A549 (cell line): ENCODE measurements at regions not wholly inside any gene's neighbourhood (a gene's known extent, or its start where the extent isn't known, plus 50 kb on each side); places are given as distances from the start of the nearest gene placed in this dataset.

Experiments
- ATAC-seq, 2 experiments: fragments of 200-7000 bp in 1 of 2; fragments of >200 bp in 1 of 2; cut with Nextera tagmentation in 1 of 2; cut with Tn5 transposase in 1 of 2; 3 replicates each; pipeline versions ENCODE4 v1.8.0 to v1.9.1; 2018 to 2020; ENCODE audit warnings: mild to moderate bottlenecking in 1 of 2, moderate library complexity in 1 of 2
- CTCF ChIA-PET: fragments of 300-600 bp; sonication (Branson Sonifier 250); formaldehyde crosslinking; extraction: SDS; loops from one replicate; lab custom pipeline; 2021; ENCODE audit warnings: antibody characterized with exemption, inconsistent platforms; lab: Yijun Ruan, JAX
- POLR2A ChIA-PET: fragments of 350-600 bp; formaldehyde crosslinking; extraction: SDS; loops from one replicate; lab custom pipeline; 2021; ENCODE audit warnings: antibody characterized with exemption, inconsistent platforms; lab: Yijun Ruan, JAX
- DNase-seq, 2 experiments: peaks; one replicate each; pipeline versions ENCODE4 v3.0.0 to v3.0.0-alpha.2; 2011 to 2016; ENCODE audit warnings: low read depth in 1 of 2, low spot score in 1 of 2
- FAIRE-seq: peaks from 2 replicates; lab custom pipeline; 2011; peaks lifted over from hg19 to GRCh38; lab: Jason Lieb, UNC
- H3K27ac ChIP-seq, 2 experiments: fragments of >200 bp; sonication (Bioruptor Twin); formaldehyde crosslinking; 3 replicates each; pipeline ENCODE4 v1.5.1; 2016 to 2017
- H3K4me1 ChIP-seq: fragments of >200 bp; sonication (Bioruptor Twin); formaldehyde crosslinking; 3 replicates; pipeline ENCODE4 v1.6.1; 2016
- H3K4me2 ChIP-seq: fragments of >200 bp; sonication (Bioruptor Twin); formaldehyde crosslinking; 3 replicates; pipeline ENCODE4 v1.6.1; 2016
- H3K4me3 ChIP-seq: fragments of >200 bp; sonication (Bioruptor Twin); formaldehyde crosslinking; 3 replicates; pipeline ENCODE4 v1.5.1; 2016
- H3K9me3 ChIP-seq: fragments of >200 bp; sonication (Bioruptor Twin); formaldehyde crosslinking; 3 replicates; pipeline ENCODE4 v1.6.1; 2016
- BHLHE40 ChIP-seq: IDR thresholded peaks from 2 replicates; pipeline ENCODE4 v1.6.1; 2012; ENCODE audit warnings: low read depth, low read length, inconsistent platforms
- CEBPB ChIP-seq, 2 experiments: fragments of >200 bp in 1 of 2; sonication (Bioruptor Twin) in 1 of 2; formaldehyde crosslinking in 1 of 2; IDR thresholded peaks; 2 replicates each; pipeline ENCODE4 v1.6.1; 2012 to 2016
- CHD2 ChIP-seq: fragments of 150-350 bp; IDR thresholded peaks from 2 replicates; pipeline ENCODE4 v1.6.1; 2014; ENCODE audit warnings: low read length; ENCODE audit not compliant: partially characterized antibody
- E2F6 ChIP-seq: IDR thresholded peaks from 2 replicates; pipeline ENCODE4 v1.6.1; 2012; ENCODE audit warnings: low read depth, borderline replicate concordance
- EHF ChIP-seq: fragments of 250-450 bp; sonication (Bioruptor Pico); IDR thresholded peaks from 2 replicates; pipeline ENCODE4 v1.5.0; 2020; ENCODE audit warnings: mild to moderate bottlenecking
- EP300 ChIP-seq, 2 experiments: fragments of >200 bp; sonication (Bioruptor Twin); formaldehyde crosslinking; IDR thresholded peaks; 2 replicates in 1 of 2; 3 replicates in 1 of 2; pipeline ENCODE4 v1.6.1; 2016 to 2017
- FOXS1 ChIP-seq: fragments of 250-450 bp; sonication (Bioruptor Pico); IDR thresholded peaks from 2 replicates; pipeline ENCODE4 v1.5.0; 2020; ENCODE audit warnings: mild to moderate bottlenecking, moderate library complexity
- HDAC2 ChIP-seq: fragments of 200-600 bp; sonication (generic); IDR thresholded peaks from 2 replicates; pipeline ENCODE4 v1.6.1; 2016
- HES2 ChIP-seq: fragments of >200 bp; sonication (Bioruptor Twin); formaldehyde crosslinking; IDR thresholded peaks from 2 replicates; pipeline ENCODE4 v1.6.1; 2016
- HOXA7 ChIP-seq: fragments of 250-450 bp; sonication (Bioruptor Pico); IDR thresholded peaks from 2 replicates; pipeline ENCODE4 v1.5.0; 2020; ENCODE audit warnings: mild to moderate bottlenecking, moderate library complexity
- HOXB5 ChIP-seq: fragments of 250-450 bp; sonication (Bioruptor Pico); IDR thresholded peaks from 2 replicates; pipeline ENCODE4 v1.5.0; 2020; ENCODE audit warnings: mild to moderate bottlenecking, moderate library complexity
- JUN ChIP-seq, 2 experiments: fragments of >200 bp; sonication (Bioruptor Twin); formaldehyde crosslinking; IDR thresholded peaks; 2 replicates in 1 of 2; 3 replicates in 1 of 2; pipeline ENCODE4 v1.6.1; 2016 to 2017
- KDM1A ChIP-seq: fragments of 200-600 bp; sonication (generic); IDR thresholded peaks from 2 replicates; pipeline ENCODE4 v1.6.1; 2016; ENCODE audit warnings: low read depth, mild to moderate bottlenecking
- KDM5A ChIP-seq: fragments of 200-600 bp; sonication (generic); IDR thresholded peaks from 2 replicates; pipeline ENCODE4 v1.6.1; 2016; ENCODE audit warnings: antibody characterized with exemption, mild to moderate bottlenecking
- MAFK ChIP-seq: fragments of 450-650 bp; IDR thresholded peaks from 2 replicates; pipeline ENCODE4 v1.6.1; 2014; ENCODE audit not compliant: partially characterized antibody
- MAX ChIP-seq: IDR thresholded peaks from 2 replicates; pipeline ENCODE4 v1.6.1; 2012
- MAZ ChIP-seq: fragments of 150-350 bp; IDR thresholded peaks from 2 replicates; pipeline ENCODE4 v1.6.1; 2014; ENCODE audit warnings: antibody characterized with exemption, low read depth, low read length, borderline replicate concordance
- NPAS2 ChIP-seq: fragments of 250-450 bp; sonication (Bioruptor Pico); IDR thresholded peaks from 2 replicates; pipeline ENCODE4 v1.8.0; 2022; ENCODE audit warnings: mild to moderate bottlenecking, moderate library complexity, borderline replicate concordance
- POLR2AphosphoS2 ChIP-seq: conservative IDR thresholded peaks from 2 replicates; pipeline ENCODE4 v1.6.1; 2012; ENCODE audit warnings: low read length, improper control_type of control experiment, inconsistent platforms
- RNF2 ChIP-seq: fragments of 200-600 bp; sonication (generic); IDR thresholded peaks from 2 replicates; pipeline ENCODE4 v1.6.1; 2016; ENCODE audit warnings: low read depth, mild to moderate bottlenecking, antibody characterized with exemption, moderate library complexity, borderline replicate concordance
- SMC3 ChIP-seq: fragments of >200 bp; sonication (Bioruptor Twin); formaldehyde crosslinking; IDR thresholded peaks from 3 replicates; pipeline ENCODE4 v1.6.1; 2018; ENCODE audit warnings: inconsistent platforms
- TFCP2L1 ChIP-seq: fragments of 250-450 bp; sonication (Bioruptor Pico); IDR thresholded peaks from 2 replicates; pipeline ENCODE4 v1.5.0; 2021; ENCODE audit warnings: mild to moderate bottlenecking
- WGBS: methylation state at CpG from one replicate; pipeline ENCODE4 v1.1.6; 2017; ENCODE audit errors: missing lambda C conversion rate; 5-methylcytosine and 5-hydroxymethylcytosine counted together
- TF ChIP-seq, protein P1 (sequence below): fragments of 450-650 bp; IDR thresholded peaks from 2 replicates; pipeline ENCODE4 v1.6.1; 2014; ENCODE audit warnings: antibody characterized with exemption
- TF ChIP-seq, protein P2 (sequence below): fragments of 250-450 bp; sonication (Bioruptor Pico); IDR thresholded peaks from 2 replicates; pipeline ENCODE4 v1.5.0; 2021; ENCODE audit warnings: mild to moderate bottlenecking, moderate library complexity, borderline replicate concordance
- TF ChIP-seq, protein P3 (sequence below): fragments of 150-350 bp; IDR thresholded peaks from 2 replicates; pipeline ENCODE4 v1.6.1; 2014; ENCODE audit warnings: low read depth, mild to moderate bottlenecking, low read length

DNA sequence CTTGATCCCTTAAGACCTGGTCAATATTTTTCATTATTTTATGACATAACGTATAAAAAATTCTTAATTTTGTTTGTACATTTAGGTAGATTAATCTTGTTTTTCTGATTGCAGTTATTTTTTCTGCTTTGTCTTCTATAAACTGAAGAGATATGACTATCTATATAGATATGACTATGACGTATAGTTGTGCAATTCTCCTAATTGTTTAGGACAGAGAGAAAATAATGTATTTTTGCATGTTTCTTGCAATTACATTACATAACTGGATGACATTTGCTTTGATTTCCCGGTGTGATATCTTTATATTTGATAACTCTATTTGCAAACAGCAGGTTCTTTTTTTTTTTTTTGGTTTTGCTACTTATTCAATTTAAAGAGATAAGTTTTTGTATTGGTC is 310.2 kb upstream of the REG3G start:
- Histone ChIP-seq H3K4me1 (no peaks in the 10 kb centered on the region), H3K4me3 (no peak overlapping the region), H3K27ac (no peak overlapping the region), H3K9me3 (0 out of 3 replicates have a peak, but pooled peaks cover 3% of the 10 kb centered on the region), H3K4me2 (no peak overlapping the region)
- 10% methylated on average over 3 of the region's 3 CpGs for WGBS
- CTCF ChIA-PET, result no interaction called here
- TF ChIP-seq KDM5A (no peak), MAFK (no peak), HES2 (no peak), POLR2AphosphoS2 (no peak), MAX (no peak), RNF2 (no peak), JUN (IDR thresholded peaks at IDR 0.05) (no peak), NPAS2 (CRISPR knock-in tag) (no peak), FOXS1 (CRISPR knock-in tag) (no peak), EP300 (IDR thresholded peaks at IDR 0.05) (no peak), MAZ (no peak), BHLHE40 (no peak), KDM1A (no peak), E2F6 (no peak)
- TF ChIP-seq, protein P1, sequence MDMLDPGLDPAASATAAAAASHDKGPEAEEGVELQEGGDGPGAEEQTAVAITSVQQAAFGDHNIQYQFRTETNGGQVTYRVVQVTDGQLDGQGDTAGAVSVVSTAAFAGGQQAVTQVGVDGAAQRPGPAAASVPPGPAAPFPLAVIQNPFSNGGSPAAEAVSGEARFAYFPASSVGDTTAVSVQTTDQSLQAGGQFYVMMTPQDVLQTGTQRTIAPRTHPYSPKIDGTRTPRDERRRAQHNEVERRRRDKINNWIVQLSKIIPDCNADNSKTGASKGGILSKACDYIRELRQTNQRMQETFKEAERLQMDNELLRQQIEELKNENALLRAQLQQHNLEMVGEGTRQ, result no peak
- TF ChIP-seq, protein P2, sequence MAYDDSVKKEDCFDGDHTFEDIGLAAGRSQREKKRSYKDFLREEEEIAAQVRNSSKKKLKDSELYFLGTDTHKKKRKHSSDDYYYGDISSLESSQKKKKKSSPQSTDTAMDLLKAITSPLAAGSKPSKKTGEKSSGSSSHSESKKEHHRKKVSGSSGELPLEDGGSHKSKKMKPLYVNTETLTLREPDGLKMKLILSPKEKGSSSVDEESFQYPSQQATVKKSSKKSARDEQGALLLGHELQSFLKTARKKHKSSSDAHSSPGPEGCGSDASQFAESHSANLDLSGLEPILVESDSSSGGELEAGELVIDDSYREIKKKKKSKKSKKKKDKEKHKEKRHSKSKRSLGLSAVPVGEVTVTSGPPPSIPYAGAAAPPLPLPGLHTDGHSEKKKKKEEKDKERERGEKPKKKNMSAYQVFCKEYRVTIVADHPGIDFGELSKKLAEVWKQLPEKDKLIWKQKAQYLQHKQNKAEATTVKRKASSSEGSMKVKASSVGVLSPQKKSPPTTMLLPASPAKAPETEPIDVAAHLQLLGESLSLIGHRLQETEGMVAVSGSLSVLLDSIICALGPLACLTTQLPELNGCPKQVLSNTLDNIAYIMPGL (CRISPR knock-in tag), result no peak
- POLR2A ChIA-PET, result no interaction called here
- DNase-seq (no peak), FAIRE-seq (peak; percentile 54), ATAC-seq (no peak)

DNA sequence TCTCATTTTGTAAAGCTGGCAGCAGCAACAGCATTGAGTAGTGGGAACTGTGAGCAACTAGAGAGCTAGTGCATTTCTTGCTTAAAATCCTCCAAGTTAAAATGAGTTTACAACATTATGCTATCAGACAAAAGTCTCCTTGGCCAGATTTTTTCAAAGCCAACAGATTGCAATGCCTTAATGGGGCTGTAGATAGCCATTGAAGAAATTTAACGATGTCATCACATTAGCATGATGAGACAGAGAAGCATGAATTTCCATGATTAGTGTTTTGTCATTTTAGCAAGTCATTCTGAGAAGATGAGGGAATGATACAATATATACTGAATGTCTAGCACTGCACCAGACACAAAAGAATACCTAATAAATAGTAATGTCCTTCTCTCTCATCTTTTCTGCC is 307.5 kb upstream of the REG3G start:
- ChIA-PET POLR2A (no interaction called here), CTCF (no interaction called here)
- no peak for FAIRE-seq
- H3K9me3 ChIP-seq, result no peaks in the 10 kb centered on the region
- no peak for DNase-seq
- 0% methylated on average over 1 of the region's 1 CpG for WGBS
- H3K4me3 ChIP-seq, result no peak overlapping the region
- H3K27ac ChIP-seq, result no peak overlapping the region
- H3K4me2 ChIP-seq, result no peak overlapping the region
- no peak for TF ChIP-seq HOXA7
- TF ChIP-seq JUN (IDR thresholded peaks at IDR 0.05), result no peak
- TF ChIP-seq TFCP2L1 (CRISPR knock-in tag), result no peak
- no peak for TF ChIP-seq NPAS2 (CRISPR knock-in tag)
- no peak for TF ChIP-seq HOXB5 (CRISPR knock-in tag)
- TF ChIP-seq SMC3, result no peak
- TF ChIP-seq CHD2, result no peak
- TF ChIP-seq HDAC2, result no peak
- TF ChIP-seq, protein P3, sequence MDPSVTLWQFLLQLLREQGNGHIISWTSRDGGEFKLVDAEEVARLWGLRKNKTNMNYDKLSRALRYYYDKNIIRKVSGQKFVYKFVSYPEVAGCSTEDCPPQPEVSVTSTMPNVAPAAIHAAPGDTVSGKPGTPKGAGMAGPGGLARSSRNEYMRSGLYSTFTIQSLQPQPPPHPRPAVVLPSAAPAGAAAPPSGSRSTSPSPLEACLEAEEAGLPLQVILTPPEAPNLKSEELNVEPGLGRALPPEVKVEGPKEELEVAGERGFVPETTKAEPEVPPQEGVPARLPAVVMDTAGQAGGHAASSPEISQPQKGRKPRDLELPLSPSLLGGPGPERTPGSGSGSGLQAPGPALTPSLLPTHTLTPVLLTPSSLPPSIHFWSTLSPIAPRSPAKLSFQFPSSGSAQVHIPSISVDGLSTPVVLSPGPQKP, result no peak
- no peak for TF ChIP-seq EHF
- TF ChIP-seq KDM1A, result no peak
- no peak for TF ChIP-seq HES2
- TF ChIP-seq CEBPB (IDR thresholded peaks at IDR 0.05), result no peak
- TF ChIP-seq, all 56 proteins: peak for 0
- no peak for ATAC-seq
- no peaks in the 10 kb centered on the region for H3K4me1 ChIP-seq
